ENCODE measurements at regions not wholly inside any gene's neighbourhood (a gene's known extent, or its start where the extent isn't known, plus 50 kb on each side); places are given as distances from the start of the nearest gene placed in this dataset.

DNA sequence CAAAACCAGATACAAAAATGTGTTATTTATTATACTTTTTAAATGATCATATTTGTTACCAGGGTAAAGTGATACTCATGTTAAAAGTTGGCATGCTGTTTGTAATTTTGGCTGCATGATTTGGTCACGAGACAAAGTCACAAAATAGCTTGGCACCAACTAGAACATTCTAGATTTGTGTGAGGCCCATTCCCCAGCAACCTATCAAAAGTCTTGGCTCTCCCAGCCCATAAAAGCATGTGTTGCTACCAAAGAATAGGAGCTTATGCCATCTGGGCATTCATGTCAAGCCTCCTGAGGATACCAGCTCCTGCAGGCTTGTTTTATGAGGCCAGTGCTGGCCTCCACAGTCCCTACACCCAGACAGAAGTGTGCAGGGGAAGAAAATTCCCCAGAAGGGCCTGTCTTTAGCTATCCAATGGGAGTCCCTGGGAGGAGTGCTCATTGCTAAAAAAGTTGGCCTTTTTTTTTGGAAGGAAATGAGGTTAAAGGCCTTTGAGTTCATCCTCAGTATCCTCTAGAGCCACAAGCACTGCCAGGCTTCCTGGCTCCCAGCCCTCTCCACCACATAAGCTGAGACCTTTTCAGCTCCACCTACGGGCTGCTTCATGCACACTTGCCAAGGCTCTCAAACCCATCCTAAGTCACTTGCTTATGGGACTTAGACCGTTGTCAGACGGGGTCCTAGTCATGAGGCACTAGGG, 211.9 kb upstream of the EOLA2 start:
- H2BK5ac ChIP-seq (ENCODE audit: insufficient read length, low read length), result no peak overlapping the region
- no peak overlapping the region for H4K8ac ChIP-seq (replicated peaks; ENCODE audit: insufficient read length, low read depth, low read length)
- no peak overlapping the region for H4K91ac ChIP-seq (ENCODE audit: insufficient read length, low read depth, low read length)
- no peak overlapping the region for H3K23ac ChIP-seq (ENCODE audit: insufficient read length, low read depth, low read length)
- peaks cover 48% of the 10 kb centered on the region for H3K9me3 ChIP-seq (ENCODE audit: control insufficient read depth, low read depth, low read length)
- Mint-ChIP-seq H3K36me3 (ENCODE audit: insufficient read depth in 1 of 3, low read depth in 3 of 3) (0 out of 7 replicates have a peak, but pooled peaks cover 0 to 2% (median 0%) of the 10 kb centered on the region in 3 experiments), H3K27ac (no peak overlapping the region), H3K9me3 (peaks cover 70 to 74% of the 10 kb centered on the region in 2 experiments), H3K4me1 (no peaks in the 10 kb centered on the region), H3K4me3 (no peak overlapping the region), H3K27me3 (ENCODE audit: low read depth) (peaks cover 3% of the 10 kb centered on the region)
- no peak overlapping the region for H3K14ac ChIP-seq (ENCODE audit: insufficient read depth, low read length)
- H3K4me2 ChIP-seq (ENCODE audit: insufficient read depth, insufficient read length, low read length), result no peak overlapping the region
- H3K4ac ChIP-seq (ENCODE audit: low read depth, low read length), result no peak overlapping the region
- no peaks in the 10 kb centered on the region for H3K79me2 ChIP-seq (ENCODE audit: insufficient read depth, low read length)
- no peak overlapping the region for H3T11ph ChIP-seq (ENCODE audit: low read length)
- H3K27me3 ChIP-seq (ENCODE audit: insufficient read depth, low read length), result no peaks in the 10 kb centered on the region
- H3K9ac ChIP-seq (ENCODE audit: extremely low read depth, insufficient read length, low read length), result no peak overlapping the region
- H3K18ac ChIP-seq (ENCODE audit: insufficient read length, low read depth, low read length), result no peak overlapping the region
- no peak overlapping the region for H2BK120ac ChIP-seq (ENCODE audit: low read depth, low read length, poor library complexity, severe bottlenecking)
- H2BK20ac ChIP-seq (ENCODE audit: low read depth, low read length, poor library complexity, severe bottlenecking), result no peak overlapping the region
- WGBS (ENCODE audit: extremely low coverage, insufficient read length, low lambda C conversion rate), result no CpG with 5 or more reads among the region's 4 CpGs
- H4K5ac ChIP-seq (ENCODE audit: insufficient read length, low read depth, low read length), result no peak overlapping the region
- H3K27ac ChIP-seq (ENCODE audit: insufficient read length, low read depth, low read length), result no peak overlapping the region
- DNase-seq, result no peak
- H3K23me2 ChIP-seq (ENCODE audit: insufficient read length, low read depth, low read length, poor library complexity, severe bottlenecking), result no peaks in the 10 kb centered on the region
- no peak overlapping the region for H2AFZ ChIP-seq (ENCODE audit: low read length)
- H3K56ac ChIP-seq (ENCODE audit: insufficient read length, low read depth, low read length), result no peak overlapping the region
- no peaks in the 10 kb centered on the region for H3K79me1 ChIP-seq (ENCODE audit: insufficient read depth, low read depth, low read length, poor library complexity, severe bottlenecking)
- H4K20me1 ChIP-seq (ENCODE audit: control insufficient read depth, insufficient read depth, insufficient read length), result no peaks in the 10 kb centered on the region
- H2BK15ac ChIP-seq (ENCODE audit: low read depth, low read length), result no peak overlapping the region; the same call in 1 of the 2 replicates
- H2BK12ac ChIP-seq (ENCODE audit: insufficient read length, low read depth, low read length), result no peak overlapping the region
- no peak overlapping the region for H2AK5ac ChIP-seq (ENCODE audit: insufficient read length, low read length)
- H3K4me1 ChIP-seq (ENCODE audit: insufficient read depth, low read length), result no peaks in the 10 kb centered on the region
- TF ChIP-seq, protein P1, sequence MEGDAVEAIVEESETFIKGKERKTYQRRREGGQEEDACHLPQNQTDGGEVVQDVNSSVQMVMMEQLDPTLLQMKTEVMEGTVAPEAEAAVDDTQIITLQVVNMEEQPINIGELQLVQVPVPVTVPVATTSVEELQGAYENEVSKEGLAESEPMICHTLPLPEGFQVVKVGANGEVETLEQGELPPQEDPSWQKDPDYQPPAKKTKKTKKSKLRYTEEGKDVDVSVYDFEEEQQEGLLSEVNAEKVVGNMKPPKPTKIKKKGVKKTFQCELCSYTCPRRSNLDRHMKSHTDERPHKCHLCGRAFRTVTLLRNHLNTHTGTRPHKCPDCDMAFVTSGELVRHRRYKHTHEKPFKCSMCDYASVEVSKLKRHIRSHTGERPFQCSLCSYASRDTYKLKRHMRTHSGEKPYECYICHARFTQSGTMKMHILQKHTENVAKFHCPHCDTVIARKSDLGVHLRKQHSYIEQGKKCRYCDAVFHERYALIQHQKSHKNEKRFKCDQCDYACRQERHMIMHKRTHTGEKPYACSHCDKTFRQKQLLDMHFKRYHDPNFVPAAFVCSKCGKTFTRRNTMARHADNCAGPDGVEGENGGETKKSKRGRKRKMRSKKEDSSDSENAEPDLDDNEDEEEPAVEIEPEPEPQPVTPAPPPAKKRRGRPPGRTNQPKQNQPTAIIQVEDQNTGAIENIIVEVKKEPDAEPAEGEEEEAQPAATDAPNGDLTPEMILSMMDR (conservative IDR thresholded peaks at IDR 0.05), result no peak
